SIG-M5 treated with dmso at 0.1 percent for 504 hours (cell line): ENCODE measurements at regions not wholly inside any gene's neighbourhood (a gene's known extent, or its start where the extent isn't known, plus 50 kb on each side); places are given as distances from the start of the nearest gene placed in this dataset.
"Not testable (repeated sequence)": the region's sequence is repeated elsewhere in the genome, so short reads cannot be mapped to it uniquely, and the experiment has no call there.

Experiments used
- DNase-seq: peaks from one replicate; lab custom pipeline; 2025; ENCODE audit not compliant: unreplicated experiment; lab: John Stamatoyannopoulos, UW

DNA sequence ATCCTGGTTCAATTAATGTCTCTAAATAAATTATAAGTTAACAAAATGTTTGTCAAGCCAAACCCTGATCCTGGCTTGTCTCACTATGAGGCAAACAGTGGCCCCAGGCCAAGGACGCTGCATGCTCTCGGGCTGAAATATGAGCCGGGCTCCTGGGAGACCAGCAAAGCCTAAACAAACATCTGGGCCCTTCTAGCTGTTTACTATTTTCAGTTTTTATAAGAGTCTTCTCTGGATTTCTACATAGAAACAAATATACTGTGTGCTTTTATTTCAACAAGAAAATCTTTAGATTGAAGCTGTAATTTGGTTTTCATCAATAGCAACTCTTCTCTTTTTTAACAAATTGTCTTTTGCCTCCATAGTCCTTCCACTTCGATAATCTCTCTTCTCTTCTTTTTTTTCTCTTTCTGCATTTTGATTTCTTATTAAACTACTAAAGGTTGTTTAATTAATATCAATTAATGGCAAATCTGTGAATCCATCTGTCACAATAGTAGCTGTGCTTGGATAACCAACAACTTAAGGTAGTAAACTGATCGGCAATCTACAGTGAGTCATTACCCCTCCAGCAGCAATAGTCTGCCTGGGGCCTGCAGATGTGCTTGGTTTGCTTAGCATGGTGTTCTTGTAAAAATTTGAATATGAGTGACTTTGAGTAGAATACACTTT, 83.3 kb upstream of the DNAJC1 start:
- DNase-seq, result peak; percentile 22

DNA sequence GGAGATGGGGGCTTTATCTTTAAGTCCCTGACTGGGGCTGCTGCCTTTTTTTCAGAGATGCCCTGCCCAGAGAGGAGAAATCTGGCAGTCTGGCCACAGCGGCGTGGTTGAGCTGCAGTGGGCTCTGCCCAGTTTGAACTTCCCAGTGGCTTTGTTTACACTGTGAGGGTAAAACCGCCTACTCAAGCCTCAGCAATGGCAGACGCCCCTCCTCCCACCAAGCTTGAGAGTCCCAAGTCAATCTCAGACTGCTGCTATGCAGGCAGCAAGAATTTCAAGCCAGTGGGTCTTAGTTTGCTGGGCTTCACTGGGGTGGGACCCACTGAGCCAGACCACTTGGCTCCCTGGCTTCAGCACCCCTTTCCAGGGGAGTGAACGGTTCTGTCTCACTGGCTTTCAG, 76.4 kb upstream of the DNAJC1 start:
- not testable (repeated sequence) for DNase-seq

DNA sequence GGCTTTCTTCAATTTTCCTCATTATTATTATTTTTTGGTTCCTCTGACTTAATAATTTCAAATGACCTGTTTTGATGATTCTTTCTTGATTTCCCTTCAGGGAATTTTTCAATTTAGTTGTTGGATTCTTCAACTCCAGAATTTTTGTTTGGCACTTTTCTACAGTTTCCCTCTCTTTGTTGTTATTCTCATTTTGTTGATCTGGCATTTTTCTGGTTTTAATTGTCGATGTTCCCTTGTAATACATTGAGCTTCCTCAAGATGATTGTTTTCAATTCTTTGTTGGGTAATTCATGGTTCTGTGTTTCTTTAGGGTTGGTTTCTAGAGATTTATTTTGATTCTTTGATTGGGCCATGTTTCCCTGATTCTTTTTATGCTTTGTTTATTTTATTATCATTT, 67.8 kb upstream of the DNAJC1 start:
- no peak for DNase-seq

DNA sequence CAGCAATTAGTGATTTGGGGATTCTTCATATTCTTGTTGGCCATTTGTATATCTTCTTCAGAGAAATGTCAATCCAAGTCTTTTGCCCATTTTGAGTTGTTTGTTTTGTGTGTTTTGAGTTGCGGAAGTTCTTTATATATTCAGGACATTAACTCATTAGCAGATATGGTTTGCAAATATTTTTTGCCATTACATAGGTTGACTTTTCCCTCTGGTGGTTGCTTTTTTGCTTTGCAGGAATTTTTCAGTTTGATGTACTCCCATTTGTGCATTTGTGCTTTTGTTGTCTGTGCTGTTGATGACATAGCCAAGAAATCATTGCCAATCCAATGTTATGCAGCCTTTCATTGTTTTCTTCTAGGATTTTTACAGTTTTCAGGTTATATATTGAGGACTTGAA, 63.6 kb upstream of the DNAJC1 start:
- DNase-seq, result no peak

DNA sequence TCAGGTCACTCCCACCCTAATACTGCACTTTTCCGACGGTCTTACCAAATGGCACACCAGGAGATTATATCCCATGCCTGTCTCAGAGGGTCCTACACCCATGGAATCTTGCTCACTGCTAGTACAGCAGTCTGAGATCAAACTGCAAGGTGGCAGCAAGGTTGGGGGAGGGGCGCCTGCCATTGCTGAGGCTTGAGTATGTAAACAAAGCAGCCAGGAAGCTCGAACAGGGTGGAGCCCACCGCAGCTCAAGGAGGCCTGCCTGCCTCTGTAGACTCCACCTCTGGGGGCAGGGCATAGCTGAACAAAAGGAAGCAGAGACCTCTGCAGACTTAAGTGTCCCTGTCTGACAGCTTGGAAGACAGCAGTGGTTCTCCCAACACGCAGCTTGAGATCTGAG, 57.5 kb upstream of the DNAJC1 start:
- not testable (repeated sequence) for DNase-seq

DNA sequence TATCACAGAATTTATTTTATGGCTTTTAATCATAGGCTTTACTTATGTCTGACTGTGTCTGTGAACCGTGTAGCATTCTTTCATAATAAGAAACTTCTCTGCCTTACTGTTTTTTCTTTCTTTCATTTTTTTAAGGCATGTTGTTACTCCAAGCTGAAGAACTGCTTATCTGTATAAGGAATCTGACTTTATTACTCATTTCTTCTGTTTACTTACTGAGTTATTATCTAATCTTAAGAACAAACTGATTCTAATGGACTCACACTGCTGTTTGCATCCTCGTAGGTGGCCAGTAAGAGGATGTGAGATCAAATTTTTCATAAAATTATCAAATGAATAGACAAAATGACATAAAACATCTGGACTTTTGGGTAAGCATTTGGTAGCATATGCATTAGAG, 54.7 kb upstream of the DNAJC1 start:
- no peak for DNase-seq

DNA sequence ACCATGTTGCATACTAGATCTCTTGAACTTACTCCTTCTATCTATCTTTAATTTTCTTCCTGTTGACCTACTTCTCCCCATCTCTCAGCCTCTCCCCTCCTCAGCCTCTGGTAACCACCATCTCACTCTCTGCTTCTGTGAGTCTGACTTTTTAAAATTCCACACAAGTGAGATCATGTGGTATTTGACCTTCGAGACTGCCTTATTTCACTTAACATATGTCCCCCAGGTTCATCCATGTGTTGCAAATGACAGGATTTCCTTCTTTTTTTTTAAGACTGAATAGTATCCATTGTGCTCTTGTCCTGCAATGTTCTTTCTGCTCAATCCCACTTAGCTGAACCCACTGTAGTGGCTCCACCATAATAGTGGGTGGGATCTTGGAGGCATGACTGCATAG, 51.4 kb upstream of the DNAJC1 start:
- no peak for DNase-seq
